GM18511 (cell line): ENCODE measurements at regions not wholly inside any gene's neighbourhood (a gene's known extent, or its start where the extent isn't known, plus 50 kb on each side); places are given as distances from the start of the nearest gene placed in this dataset.

ENCODE experiments used
- ATAC-seq: cut with Tn5 transposase; IDR thresholded peaks from one replicate; pipeline ENCODE4 v1.9.1; 2021; ENCODE audit warnings: mild to moderate bottlenecking, moderate library complexity; ENCODE audit not compliant: unreplicated experiment

GRCh38 chrX:16222151-16222550 lies 54.9 kb downstream of the MAGEB17 start:
- no peak for ATAC-seq

DNA sequence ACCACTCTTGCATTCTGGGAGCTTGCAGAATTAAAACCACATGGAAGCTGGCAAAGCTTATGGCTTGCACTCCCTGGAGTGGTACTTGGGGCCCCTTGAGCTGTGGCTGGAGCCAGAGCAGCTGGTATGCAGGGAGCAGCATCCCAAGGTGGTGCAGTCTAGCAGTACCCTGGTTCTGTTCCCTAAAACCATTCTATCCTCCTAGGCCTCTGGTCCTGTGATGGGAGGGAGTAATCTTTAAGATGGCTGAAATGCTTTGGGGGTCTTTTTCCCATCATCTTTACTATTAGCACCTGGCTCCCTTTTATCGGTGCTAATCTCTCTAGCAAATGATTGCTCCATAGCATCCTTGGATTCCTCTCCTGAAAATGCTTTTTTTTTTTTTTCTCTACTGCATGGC lies 56.1 kb downstream of the MAGEB17 start:
- no peak for ATAC-seq

DNA sequence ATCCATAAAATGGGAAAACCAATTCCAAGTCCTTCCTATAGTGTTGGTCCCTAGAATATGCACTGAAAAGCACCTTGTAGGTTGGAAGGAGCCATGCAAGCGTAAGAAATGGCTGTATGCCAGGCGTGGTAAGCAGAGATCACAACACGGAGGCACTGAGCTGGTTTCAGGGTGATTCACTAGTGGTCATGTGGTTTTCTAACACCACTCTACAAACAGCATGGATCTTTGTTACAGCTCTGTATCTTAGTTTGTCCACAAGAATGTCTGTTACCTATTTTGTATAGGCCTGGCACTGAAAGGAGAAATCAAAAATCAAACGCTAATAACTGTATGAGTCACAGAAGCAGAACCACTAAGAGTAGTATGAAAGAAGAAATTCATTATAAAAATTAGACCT lies 71.9 kb downstream of the MAGEB17 start:
- ATAC-seq: peak; percentile 90

- no peak for ATAC-seq
These were observed 73.1 kb downstream of the MAGEB17 start for GRCh38 chrX:16240231-16240905.

DNA sequence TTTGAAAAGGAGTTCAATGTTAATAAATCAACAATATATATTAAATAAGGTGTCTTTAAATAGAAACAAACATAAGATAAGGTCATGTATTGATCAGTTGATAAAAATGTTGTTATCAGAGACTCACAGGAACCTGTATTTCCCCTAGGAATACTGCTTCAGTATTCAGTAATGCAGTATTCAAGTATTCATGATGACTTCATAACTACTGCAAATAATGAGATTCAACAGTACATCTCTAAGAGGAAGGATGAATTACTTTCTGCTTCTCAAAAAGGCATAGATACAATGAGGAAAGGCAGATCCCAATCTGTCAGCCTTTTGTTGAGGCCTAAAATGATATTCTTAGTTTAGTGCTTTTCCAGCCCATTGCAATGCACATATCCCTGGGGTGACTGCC lies 73.7 kb downstream of the MAGEB17 start:
- no peak for ATAC-seq

DNA sequence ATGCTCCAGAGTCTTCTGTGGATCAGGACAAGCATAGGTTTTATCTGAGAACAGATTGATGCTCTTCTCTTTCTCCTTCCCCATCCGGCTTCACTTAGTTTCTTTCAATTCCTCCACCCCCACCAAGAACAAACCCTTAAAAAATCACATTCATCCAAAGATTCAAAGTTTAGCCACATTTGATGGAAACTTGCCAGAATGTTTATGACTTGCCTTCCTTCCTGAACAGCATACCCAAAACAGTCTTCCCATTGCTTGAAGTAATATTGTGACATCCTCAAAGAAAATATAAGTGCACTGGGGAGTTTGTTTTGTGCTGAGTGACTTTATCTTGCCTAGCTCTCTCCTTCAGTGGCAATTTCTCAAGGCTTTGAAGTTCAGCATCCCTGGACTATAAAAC lies 83.0 kb downstream of the MAGEB17 start:
- ATAC-seq: no peak

DNA sequence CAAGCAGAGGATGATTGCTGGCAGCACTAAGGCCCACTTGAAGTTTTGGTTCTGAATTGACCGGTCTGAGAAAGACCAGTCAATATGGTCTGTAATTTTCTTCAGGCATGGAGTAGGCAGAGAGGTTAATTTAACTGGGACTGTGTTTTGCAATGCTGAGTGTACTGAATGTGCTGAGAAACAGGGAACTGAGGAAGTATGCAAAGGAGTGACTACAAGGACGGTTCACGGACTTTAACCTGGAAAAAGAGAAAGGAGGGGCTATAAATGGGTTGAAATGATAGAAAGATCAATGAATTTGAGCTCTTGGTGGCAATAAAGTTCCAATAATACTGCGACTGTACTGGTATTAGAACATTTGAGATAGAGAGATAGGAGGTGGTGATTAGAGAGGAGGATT lies 84.5 kb downstream of the MAGEB17 start:
- ATAC-seq: no peak

DNA sequence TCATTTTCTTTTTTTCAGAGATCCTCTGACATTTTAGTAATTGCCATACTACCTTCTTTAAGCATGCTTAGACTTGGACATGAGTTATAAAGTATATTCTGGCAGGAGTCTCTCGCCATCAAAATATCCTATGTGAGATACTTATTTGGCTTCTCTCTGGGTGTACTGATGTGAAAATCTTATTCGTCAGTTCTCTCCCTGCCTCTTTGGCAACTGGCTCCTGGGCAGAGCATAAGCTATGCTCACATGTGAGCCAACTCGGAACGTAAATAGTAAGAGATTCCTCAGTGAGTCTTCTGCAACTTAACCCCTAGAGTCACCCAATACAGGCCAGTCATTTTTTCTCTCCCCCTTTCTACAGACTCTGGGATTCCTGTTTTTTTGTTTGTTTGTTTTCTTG lies 91.6 kb downstream of the MAGEB17 start:
- ATAC-seq: no peak

DNA sequence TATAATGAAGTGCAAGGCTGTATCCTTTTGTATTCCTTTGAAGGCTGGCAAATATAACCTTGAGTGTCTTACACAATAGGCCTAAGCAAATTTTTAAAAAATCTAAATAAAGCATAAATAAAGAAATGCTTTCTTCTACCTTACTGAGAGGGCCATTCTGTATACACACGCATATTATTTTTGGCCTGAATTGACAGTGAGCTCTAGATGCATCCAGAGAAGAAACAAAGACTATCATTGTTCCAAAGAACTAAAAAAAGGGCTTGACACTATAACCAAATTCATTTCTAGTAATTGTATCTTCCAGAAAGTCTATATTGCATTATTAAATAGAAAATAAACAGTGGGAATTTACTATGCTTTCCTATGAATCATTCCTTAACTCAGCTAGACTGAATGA lies 100.2 kb downstream of the MAGEB17 start:
- ATAC-seq: no peak

DNA sequence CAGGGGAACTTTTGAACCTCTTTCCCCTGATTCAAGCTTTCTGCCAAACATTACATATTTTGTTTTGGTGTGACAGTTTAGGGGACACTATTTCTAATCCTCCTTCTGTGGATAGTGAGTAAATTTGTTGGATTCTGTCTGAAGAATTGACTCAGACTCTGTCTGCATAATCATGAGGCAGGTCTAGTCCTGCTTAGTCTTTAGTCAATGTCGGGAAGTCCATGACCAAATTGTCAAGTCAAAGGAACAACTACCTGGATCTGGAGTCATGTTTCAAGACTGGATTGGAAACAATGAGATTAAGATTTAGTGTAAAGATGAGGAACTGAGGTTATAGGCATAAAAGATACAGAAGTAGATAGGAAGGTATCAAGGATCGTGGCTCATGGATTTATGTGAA lies 100.9 kb downstream of the MAGEB17 start:
- ATAC-seq: no peak

- no peak for ATAC-seq
These were observed 111.6 kb downstream of the MAGEB17 start for GRCh38 chrX:16278927-16279326.

GRCh38 chrX:16282209-16282608 lies 114.9 kb downstream of the MAGEB17 start:
- ATAC-seq: no peak

DNA sequence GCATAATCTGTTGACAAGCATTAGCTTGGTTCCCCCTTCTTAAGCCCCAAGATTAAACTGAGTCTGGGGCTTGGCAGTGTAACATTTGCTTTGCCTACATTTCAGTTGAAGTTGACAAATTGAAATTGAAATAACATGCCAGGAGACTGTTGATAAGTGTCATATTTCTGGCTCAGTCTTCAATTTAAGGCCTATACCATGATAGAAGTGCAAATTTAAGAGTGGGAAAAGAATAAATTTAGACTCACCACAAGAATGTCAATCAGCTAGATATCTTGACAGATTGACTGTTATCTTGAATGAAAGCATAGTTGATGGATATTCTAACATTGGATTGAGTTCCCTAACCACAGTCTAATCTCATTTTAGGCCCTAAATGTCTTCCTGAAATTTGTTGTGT lies 117.6 kb downstream of the MAGEB17 start:
- no peak for ATAC-seq

DNA sequence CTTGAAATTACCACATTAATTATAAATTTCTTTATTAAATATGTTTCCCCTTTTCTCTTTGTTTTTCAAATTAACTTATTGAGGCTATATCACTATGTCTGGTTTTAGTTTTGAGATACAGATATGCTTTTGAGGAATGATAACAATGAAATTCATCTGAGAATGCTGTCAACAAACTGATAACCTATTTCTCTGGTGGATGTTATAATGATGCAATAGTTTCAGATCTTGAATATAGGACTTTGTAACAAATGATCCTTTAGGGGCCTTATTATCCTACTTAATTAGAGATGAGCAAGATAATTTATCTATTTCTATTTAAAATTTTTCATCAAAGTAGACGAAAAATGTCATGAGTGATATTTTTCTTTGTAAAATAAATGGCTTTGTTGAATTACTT lies 123.7 kb downstream of the MAGEB17 start:
- ATAC-seq: no peak

- no peak for ATAC-seq
These were observed 133.6 kb downstream of the MAGEB17 start for GRCh38 chrX:16300831-16301230.

DNA sequence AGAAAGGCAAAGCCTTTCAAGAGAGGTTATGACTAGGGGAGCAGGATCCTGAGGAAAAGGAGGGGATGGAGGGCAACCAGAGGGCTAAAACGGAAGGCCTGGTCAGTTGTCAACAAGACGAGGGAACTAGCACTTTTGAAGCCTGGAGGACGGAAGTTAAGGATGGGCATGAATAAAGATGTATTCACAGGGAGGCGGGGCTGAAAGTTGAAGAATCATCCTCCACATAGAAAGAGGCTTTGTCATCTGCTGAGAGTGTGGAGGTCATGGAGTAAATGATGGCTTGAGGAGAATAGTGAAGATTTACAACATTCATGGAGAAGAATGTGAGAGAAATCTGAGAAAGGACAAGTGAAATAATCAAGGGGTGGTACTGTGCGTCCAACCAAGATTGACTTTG lies 137.5 kb downstream of the MAGEB17 start:
- ATAC-seq: no peak

GRCh38 chrX:16305187-16305586 lies 137.9 kb downstream of the MAGEB17 start:
- ATAC-seq: no peak

DNA sequence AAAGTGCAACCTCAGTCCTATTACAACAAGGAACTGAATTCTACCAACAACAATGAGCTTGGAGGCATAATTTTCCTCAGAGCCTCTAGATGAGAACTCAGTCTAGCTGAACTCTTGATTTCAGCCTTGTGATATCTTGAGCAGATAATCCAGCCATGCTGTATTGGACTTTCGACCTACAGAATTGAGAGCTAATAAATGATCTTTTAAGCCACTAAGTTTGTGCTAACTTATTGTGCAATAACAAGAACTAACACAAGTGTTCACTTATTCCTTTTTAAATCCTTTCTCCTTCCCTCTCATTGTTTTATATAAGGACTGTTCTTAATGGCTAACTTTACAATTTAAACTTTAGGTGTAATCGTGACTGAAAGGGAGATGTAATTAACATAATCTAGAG lies 140.7 kb downstream of the MAGEB17 start:
- no peak for ATAC-seq

GRCh38 chrX:16308773-16309172 lies 141.5 kb downstream of the MAGEB17 start:
- ATAC-seq: no peak

GRCh38 chrX:16310326-16310725 lies 143.0 kb downstream of the MAGEB17 start:
- no peak for ATAC-seq

DNA sequence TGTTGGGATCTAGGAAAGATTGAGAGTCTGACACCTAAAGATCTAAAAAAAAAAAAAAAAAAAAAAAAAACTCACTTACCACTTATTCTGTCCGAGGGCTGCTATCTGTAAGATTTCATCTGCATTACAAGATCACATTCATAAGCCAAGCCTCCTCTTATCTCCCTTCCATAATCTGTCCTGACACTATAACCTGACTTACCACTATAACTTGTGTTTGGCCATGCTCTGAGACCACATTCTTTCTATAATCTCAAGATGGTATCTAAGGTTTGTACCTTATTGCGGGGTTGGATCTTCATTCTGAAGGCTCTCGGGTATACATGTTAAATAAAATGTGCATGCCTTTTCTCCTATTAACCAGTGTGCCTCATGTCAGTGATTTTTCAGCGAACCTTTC lies 144.4 kb downstream of the MAGEB17 start:
- no peak for ATAC-seq

DNA sequence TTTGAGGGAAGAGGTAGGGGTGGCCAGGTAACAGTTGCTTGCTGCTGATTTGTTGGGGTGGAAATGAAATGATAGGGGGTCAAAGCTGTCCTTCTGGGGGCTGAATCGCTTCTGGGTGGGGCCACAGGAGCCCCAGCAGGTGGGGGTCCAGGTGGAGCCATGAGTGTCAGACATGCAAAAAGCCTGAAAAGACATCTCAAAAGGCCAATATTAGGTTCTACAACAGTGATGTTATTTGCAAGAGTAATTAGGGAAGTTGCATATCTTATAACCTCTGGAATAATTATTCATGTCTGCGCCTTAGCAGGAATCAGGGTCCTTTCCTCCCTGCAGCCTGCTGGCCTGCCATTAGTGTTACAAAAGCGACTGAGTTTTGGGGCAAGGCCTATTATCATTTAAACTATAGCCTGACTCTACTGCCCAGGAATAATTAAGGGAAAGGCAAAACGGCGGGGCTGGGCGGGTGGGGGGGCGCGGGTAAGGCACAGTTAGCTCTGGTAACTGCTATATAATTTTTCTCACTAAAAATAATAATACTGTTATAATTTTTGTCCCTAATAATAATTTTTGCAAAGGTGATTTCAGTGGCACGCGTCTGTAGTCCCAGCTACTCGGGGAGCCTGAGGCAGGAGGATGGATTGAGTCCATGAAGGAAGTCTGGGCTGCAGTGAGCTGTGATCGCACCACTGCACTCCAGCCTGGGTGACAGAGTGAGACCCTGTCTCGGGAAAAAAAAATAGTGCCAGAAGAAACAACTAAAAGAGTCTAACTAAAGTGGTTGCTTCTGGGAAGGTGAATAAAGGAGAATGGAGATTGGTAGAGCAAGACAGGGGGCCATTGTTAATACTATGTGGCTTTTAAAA lies 145.7 kb downstream of the MAGEB17 start:
- no peak for ATAC-seq
